T1000 (cell line): ENCODE measurements at regions not wholly inside any gene's neighbourhood (a gene's known extent, or its start where the extent isn't known, plus 50 kb on each side); places are given as distances from the start of the nearest gene placed in this dataset.

Experiments
- DNase-seq: peaks from one replicate; lab custom pipeline; 2025; ENCODE audit warnings: mixed read lengths; lab: John Stamatoyannopoulos, UW

DNA sequence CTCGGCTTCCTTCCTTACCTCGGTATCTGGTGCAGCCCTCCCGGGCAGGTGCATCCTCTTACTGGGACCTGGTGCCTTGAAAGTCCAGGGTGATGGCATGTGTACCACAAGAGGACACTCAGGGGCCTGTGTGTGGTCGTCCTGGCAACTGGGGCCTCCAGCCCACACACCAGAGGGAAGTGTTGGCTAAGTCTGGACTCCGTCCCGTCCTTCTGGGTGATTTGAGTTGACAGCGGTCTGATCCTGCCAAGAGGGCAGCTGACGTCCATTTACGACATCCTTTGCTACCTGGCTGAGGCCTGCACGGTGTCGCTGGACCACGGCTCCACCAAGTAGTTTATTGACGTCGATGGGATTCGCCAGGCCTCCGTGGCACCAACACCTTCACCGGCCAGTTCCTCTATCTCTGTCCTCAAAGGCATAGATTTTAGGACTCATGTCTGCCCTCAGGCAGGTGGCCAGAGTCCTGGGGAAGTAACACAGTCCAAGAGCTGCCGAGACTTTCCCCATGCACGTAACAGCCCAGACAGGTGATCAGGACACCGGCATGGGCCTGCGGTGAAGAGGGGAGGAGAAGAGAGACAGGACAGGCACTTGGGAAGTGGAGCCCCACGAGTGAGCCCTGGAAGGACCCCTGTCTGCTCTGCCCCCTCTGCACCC, 186.0 kb upstream of the HDAC4 start:
- DNase-seq, result no peak

GRCh38 chr2:239585422-239585821, 184.6 kb upstream of the HDAC4 start:
- DNase-seq, result no peak

DNA sequence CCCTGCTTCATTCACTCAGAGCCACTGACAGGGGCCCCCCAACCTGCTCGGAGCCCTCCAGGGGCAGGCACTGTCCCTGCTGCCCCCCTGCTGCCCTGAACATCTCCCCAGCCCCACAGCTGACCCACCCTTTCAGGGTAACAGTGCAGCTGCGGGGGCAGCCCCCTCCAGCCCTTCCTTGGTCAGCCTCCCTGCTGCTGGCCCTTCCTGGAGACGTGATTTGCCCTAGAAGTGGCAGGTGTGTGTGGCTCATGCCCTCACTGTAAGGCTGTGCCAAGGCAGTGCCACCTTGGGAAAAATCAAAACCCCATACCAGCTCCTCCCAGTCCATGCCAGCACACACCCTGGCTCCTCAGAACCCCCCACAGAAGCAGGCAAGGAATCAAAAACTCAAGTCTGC, 184.2 kb upstream of the HDAC4 start:
- DNase-seq, result no peak

DNA sequence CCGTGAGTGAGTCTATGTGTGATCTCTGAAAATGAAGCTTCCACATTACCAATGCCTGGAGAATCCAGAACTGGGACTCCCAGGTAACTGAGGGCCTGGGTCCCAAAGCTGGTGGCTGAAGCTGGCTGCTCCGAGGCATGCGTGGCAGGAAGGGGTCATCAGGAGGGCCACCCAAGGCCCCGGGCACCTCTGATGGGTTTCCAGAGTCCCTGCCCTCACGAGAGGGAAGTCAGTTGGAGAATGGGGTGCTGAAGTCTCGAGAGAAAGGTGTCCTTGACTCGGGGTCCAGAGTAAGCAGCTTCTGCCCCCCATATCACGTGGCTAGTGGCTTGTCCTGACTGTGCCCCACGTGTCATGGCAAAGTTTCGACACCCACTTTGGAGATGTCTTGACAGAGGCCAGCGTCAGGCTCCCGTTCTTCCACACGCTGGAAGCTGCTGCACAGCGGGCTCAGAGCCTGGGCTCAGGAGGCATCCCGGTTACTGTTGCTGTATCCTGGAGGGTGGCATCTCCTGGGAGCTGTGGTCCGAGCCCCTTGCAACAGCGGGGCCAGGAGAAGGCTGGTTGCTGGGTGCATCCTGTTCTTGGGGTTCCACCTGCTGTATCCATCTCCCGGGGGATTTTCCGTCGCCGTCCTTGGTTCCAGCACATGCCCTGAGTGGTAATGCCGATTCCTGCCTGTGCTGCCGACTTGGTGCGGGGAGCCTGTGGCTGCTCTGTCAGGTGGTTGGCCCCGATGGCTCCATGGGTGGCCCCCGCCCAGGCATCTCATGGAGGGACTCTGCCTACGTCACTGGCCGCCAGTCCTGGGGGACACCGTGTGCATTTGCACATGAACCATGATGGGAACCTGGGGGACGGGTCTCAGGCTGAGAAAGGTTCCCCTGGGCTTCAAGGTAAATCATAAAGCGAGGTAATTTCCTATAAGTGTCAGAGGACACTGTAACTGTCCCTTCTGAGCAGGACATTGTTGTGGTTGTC, 183.3 kb upstream of the HDAC4 start:
- no peak for DNase-seq

GRCh38 chr2:239583171-239583878, 182.5 kb upstream of the HDAC4 start:
- DNase-seq, result no peak

- no peak for DNase-seq
Measured at GRCh38 chr2:239582476-239582875, 181.7 kb upstream of the HDAC4 start.

DNA sequence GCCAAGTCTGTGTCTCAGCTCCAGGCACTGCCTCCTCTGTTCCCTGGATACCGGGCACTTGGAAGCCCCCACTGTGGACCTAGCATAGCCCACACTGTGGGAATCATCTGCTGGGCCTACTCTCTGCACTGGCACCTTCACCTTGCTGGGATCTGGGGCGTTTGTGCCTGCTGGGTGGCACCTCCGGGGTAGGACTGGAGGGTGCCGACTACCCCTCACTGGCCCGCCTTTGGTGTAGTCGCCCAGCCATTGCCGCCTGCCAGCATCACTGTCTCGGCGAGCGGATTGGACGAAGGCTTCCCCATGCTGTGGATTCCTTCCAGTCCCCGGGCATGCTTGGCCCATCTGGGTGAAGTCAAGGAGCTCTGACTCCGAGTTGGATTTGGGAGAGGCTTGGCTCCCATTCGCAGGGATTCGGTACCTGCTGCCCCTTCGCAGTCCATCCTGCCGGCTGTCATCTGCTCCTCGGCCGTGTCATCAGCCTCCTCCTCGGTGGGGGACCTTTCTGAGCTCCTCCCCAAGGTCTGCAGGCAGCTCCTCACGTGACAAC, 180.6 kb upstream of the HDAC4 start:
- DNase-seq, result no peak

DNA sequence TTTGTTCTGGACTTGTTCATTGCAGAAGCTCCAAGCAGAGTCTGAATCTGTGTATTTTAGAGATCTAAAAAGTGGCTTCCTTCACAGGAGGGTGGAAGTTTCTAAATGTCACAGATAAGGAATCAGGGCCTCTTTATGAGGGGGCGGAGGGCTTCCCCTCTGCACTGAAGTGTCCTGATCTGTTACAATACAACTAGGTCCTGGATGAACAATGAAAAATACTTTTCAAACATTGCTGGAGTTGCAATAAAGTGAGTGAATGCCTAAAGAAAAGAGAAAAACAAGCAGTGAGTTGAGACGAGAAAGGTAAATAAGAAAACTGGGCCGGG, 179.3 kb upstream of the HDAC4 start:
- DNase-seq, result no peak

DNA sequence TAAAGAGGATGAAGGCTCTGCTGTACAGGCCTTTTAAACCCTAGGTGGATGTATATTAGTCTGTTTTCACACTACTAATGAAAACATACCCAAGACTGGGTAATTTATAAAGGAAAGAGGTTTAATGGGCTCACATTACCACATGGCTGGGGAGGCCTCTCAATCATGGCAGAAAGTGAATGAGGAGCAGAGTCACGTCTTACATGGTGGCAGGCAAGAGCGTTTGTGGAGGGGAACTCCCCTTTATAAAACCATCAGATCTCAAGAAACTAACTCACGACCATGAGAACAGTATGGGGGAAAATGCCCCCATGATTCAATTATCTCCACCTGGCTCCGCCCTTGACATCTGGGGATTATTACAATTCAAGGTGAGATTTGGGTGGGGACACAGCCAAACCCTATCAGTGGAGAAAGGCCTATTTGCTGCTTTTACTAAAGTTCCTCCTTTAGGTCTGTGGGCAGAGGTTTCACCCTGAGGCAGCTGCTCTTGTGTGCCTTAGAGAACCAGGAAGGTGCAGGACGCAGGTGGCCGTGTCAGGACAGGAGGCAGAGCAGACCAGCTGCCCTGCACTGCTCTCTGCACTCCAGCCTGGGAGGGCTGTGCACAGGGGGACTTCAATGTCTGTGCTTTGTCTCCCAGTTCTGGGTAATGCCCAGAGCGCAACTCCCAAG, 178.8 kb upstream of the HDAC4 start:
- DNase-seq, result no peak

DNA sequence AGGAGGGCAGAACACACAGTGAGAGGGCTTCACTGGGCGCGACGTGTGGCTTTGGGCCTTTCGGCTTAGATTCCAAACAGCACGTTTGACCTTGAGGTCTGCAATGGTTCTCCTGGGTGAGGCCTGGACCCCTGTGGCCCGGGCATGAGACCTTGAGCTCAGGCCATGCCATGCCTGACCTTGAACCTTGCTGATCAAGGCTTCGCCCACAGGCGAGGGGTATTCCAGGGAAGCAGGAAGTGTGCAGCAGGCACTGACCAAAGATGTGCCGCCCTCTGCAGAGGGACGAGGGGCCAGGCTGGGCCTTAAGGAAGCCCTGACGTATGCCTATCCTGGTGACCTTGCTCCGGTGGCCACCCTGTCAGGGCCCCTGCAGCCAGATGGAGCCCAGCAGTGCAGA, 178.3 kb upstream of the HDAC4 start:
- DNase-seq, result no peak

- no peak for DNase-seq
Measured at GRCh38 chr2:239578381-239578780, 177.6 kb upstream of the HDAC4 start.

DNA sequence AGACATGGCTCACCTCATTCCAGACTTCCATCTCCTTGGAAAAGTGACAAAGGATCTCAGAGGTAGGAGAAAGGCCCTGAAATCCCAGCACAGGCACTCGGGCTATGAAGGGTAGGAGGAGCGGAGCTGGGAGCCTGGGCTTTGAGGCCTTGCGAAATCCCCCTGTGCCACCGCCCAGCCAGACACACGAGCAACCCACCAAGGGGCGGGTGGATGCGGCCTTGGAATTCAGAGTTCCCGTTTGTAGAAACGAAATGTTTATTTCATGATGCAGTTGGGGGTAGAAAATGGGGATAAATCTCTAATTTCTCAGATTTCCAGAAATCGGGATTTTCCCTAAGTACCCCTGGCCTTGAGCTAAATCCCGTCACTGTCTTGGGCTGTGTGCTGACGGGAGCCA, 177.1 kb upstream of the HDAC4 start:
- no peak for DNase-seq

GRCh38 chr2:239576784-239577685, 176.2 kb upstream of the HDAC4 start:
- no peak for DNase-seq

- DNase-seq, result no peak
Measured at GRCh38 chr2:239575931-239576445, 175.2 kb upstream of the HDAC4 start.

GRCh38 chr2:239574434-239575156, 173.8 kb upstream of the HDAC4 start:
- DNase-seq, result no peak

- no peak for DNase-seq
Measured at GRCh38 chr2:239574054-239574433, 173.2 kb upstream of the HDAC4 start.

- DNase-seq, result no peak
Measured at GRCh38 chr2:239570971-239571520, 170.2 kb upstream of the HDAC4 start.

DNA sequence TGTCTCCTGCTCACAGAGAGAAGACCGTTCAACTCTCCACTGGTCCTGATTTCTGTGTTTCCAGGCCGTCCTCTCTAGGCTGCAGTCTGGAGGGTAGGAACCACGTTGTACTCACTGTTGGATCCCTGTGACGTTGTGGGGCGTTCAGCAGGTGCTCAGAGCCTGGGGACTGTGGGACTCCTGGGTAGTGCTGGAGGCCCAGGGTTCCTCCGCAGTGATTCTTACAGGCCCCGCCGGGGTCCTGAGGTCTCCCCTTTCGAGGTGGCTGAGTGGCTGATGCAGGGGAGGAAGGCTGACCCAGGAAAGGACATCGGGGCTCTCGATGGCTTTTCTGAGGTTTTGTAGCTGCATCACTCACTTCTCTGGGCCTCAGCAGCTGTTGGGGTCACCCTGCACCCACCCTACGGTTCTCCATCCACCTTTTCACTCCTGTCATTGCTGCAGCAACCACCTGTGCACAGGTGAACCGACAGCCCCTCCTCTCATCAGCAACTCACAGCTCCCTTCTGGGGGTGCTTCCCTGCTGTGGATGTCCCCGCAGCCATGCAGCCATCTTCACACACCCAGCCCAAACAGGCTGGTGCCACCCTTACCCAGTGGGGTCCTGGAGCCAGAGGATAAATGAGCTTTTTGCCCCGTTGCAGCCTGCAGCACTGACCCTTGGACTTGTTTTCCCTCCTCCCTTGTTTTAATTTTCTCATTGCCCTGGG, 169.6 kb upstream of the HDAC4 start:
- DNase-seq, result no peak
